Mesendoderm (in vitro differentiated cells): ENCODE measurements at regions not wholly inside any gene's neighbourhood (a gene's known extent, or its start where the extent isn't known, plus 50 kb on each side); places are given as distances from the start of the nearest gene placed in this dataset.

Source experiments
- DNase-seq: peaks from one replicate; pipeline ENCODE4 v3.0.0; 2013
- H2AK5ac ChIP-seq: 2 replicates; pipeline ENCODE4 v1.6.1; 2013; ENCODE audit warnings: low read length, inconsistent platforms
- H2BK120ac ChIP-seq: 2 replicates; pipeline ENCODE4 v1.6.1; 2013; ENCODE audit warnings: low read depth, mild to moderate bottlenecking, low read length, moderate library complexity, mixed read lengths
- H2BK15ac ChIP-seq: replicated peaks from 2 replicates; pipeline ENCODE4 v1.6.1; 2013; ENCODE audit warnings: low read depth, mild to moderate bottlenecking, moderate library complexity
- H2BK5ac ChIP-seq: 2 replicates; pipeline ENCODE4 v1.6.1; 2013; ENCODE audit warnings: low read length, inconsistent platforms
- H3K18ac ChIP-seq: 2 replicates; pipeline ENCODE4 v1.6.1; 2013; ENCODE audit warnings: mild to moderate bottlenecking, low read length, mixed read lengths
- H3K23ac ChIP-seq: one replicate; pipeline ENCODE4 v1.6.1; 2013; ENCODE audit warnings: low read length
- H3K27ac ChIP-seq: 2 replicates; pipeline ENCODE4 v1.5.1; 2013; ENCODE audit warnings: low read depth, mild to moderate bottlenecking, inconsistent platforms, low read length, moderate library complexity
- H3K27me3 ChIP-seq: 2 replicates; pipeline ENCODE4 v1.6.1; 2013; ENCODE audit warnings: low read length, control low read depth, mild to moderate bottlenecking, inconsistent platforms; ENCODE audit not compliant: insufficient read depth, poor library complexity
- H3K36me3 ChIP-seq: 2 replicates; pipeline ENCODE4 v1.6.1; 2013; ENCODE audit warnings: low read length, inconsistent platforms; ENCODE audit not compliant: control insufficient read depth, insufficient read depth
- H3K4ac ChIP-seq: one replicate; pipeline ENCODE4 v1.6.1; 2013; ENCODE audit warnings: low read depth, mild to moderate bottlenecking, low read length, moderate library complexity
- H3K4me1 ChIP-seq: 2 replicates; pipeline ENCODE4 v1.6.1; 2013; ENCODE audit warnings: low read depth, low read length, inconsistent platforms; ENCODE audit not compliant: control insufficient read depth
- H3K4me2 ChIP-seq: 2 replicates; pipeline ENCODE4 v1.6.1; 2013; ENCODE audit warnings: low read length
- H3K4me3 ChIP-seq: 2 replicates; pipeline ENCODE4 v1.5.1; 2013; ENCODE audit warnings: mild to moderate bottlenecking, low read length
- H3K56ac ChIP-seq: one replicate; pipeline ENCODE4 v1.6.1; 2013; ENCODE audit warnings: low read length
- H3K79me1 ChIP-seq: 2 replicates; pipeline ENCODE4 v1.6.1; 2013; ENCODE audit warnings: low read length, inconsistent platforms
- H3K79me2 ChIP-seq: 2 replicates; pipeline ENCODE4 v1.6.1; 2013; ENCODE audit warnings: mild to moderate bottlenecking, low read length; ENCODE audit not compliant: control insufficient read depth, insufficient read depth
- H3K9ac ChIP-seq: 2 replicates; pipeline ENCODE4 v1.6.1; 2013; ENCODE audit warnings: low read length, inconsistent platforms
- H4K5ac ChIP-seq: one replicate; pipeline ENCODE4 v1.6.1; 2013; ENCODE audit warnings: low read length
- H4K8ac ChIP-seq: one replicate; pipeline ENCODE4 v1.6.1; 2013; ENCODE audit warnings: low read depth, mild to moderate bottlenecking, control low read depth, low read length, moderate library complexity
- WGBS: extraction: QIAGEN DNeasy Blood & Tissue Kit; methylation state at CpG from one replicate; pipeline ENCODE4 v1.1.7; 2013; ENCODE audit warnings: low lambda C conversion rate, missing lambda C conversion rate; ENCODE audit not compliant: insufficient coverage; ENCODE audit errors: extremely low coverage; 5-methylcytosine and 5-hydroxymethylcytosine counted together

GRCh38 chr2:152925547-152926448, 207.4 kb downstream of the ARL6IP6 start:
- Histone ChIP-seq H3K79me2 (no peaks in the 10 kb centered on the region), H3K36me3 (no peaks in the 10 kb centered on the region), H4K5ac (no peak overlapping the region), H3K23ac (no peak overlapping the region), H3K4me2 (no peak overlapping the region), H3K9ac (peak overlapping the region; percentile 27), H3K27me3 (no peaks in the 10 kb centered on the region), H2BK120ac (no peak overlapping the region), H3K18ac (no peak overlapping the region), H3K4me1 (no peaks in the 10 kb centered on the region), H2BK15ac (no peak overlapping the region), H3K56ac (peak overlapping the region; percentile 42), H2BK5ac (no peak overlapping the region), H3K4me3 (no peak overlapping the region), H4K8ac (no peak overlapping the region), H3K79me1 (no peaks in the 10 kb centered on the region), H2AK5ac (no peak overlapping the region), H3K4ac (peak overlapping the region; percentile 55), H3K27ac (no peak overlapping the region)
- WGBS: no CpG with 5 or more reads among the region's 11 CpGs
- peak; percentile 95 for DNase-seq

DNA sequence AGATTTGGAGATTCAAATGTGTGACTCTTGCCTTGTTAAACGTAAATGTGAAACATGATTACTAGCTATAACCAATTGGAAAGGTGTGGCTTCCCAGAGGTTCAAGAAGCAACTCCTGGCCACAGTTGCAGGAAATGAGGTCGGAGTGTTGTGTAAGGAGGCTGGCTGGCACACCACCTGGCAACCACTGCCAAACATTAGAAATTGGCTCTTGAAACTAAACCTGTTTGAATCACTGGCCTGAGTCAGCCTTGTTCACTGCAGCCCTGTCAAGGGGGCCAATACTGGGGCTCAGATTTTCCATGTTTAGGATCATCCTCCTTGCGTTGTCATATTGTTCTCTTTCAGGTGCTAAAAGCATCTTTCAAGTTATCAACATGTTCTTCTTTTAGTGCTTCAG, 206.3 kb downstream of the ARL6IP6 start:
- no peak overlapping the region for H3K4me2 ChIP-seq
- H3K4me3 ChIP-seq: no peak overlapping the region
- H3K36me3 ChIP-seq: no peaks in the 10 kb centered on the region
- no peak overlapping the region for H3K56ac ChIP-seq
- no peaks in the 10 kb centered on the region for H3K79me1 ChIP-seq
- no CpG with 5 or more reads among the region's 3 CpGs for WGBS
- H3K9ac ChIP-seq: no peak overlapping the region
- H3K18ac ChIP-seq: no peak overlapping the region
- no peaks in the 10 kb centered on the region for H3K79me2 ChIP-seq
- no peak overlapping the region for H4K8ac ChIP-seq
- H2BK5ac ChIP-seq: no peak overlapping the region
- no peaks in the 10 kb centered on the region for H3K27me3 ChIP-seq
- H3K23ac ChIP-seq: no peak overlapping the region
- no peaks in the 10 kb centered on the region for H3K4me1 ChIP-seq
- no peak overlapping the region for H2BK120ac ChIP-seq
- no peak overlapping the region for H3K4ac ChIP-seq
- no peak overlapping the region for H3K27ac ChIP-seq
- H2BK15ac ChIP-seq: no peak overlapping the region
- no peak overlapping the region for H4K5ac ChIP-seq
- DNase-seq: peak; percentile 3
- H2AK5ac ChIP-seq: no peak overlapping the region

DNA sequence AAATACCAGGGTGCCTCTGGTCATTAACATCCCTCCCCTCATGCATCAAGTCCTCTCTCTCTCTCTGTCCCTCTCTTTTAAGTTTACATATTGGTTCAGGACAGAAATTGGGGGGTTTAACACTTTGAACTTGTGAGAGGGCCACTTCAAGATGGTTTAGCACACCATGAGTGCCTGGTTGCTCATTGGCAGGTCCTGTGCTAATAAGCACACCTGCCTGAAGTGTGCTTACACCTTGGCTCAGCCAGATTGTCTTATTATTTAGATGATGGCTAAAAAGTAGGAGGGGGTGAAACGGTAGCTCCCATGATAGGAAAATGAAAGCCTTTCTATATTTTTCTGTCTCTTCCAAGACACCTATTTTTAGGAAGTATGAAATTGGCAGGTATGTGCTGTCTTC, 205.8 kb downstream of the ARL6IP6 start:
- H3K4me2 ChIP-seq: no peak overlapping the region
- DNase-seq: no peak
- WGBS: no CpG with 5 or more reads among the region's 1 CpG
- H2AK5ac ChIP-seq: no peak overlapping the region
- H3K9ac ChIP-seq: no peak overlapping the region
- no peak overlapping the region for H3K4ac ChIP-seq
- no peak overlapping the region for H4K8ac ChIP-seq
- H3K36me3 ChIP-seq: no peaks in the 10 kb centered on the region
- no peak overlapping the region for H3K23ac ChIP-seq
- H3K27ac ChIP-seq: no peak overlapping the region
- no peak overlapping the region for H3K18ac ChIP-seq
- no peak overlapping the region for H3K4me3 ChIP-seq
- no peak overlapping the region for H3K56ac ChIP-seq
- H3K79me1 ChIP-seq: no peaks in the 10 kb centered on the region
- H2BK15ac ChIP-seq: no peak overlapping the region
- H3K4me1 ChIP-seq: no peaks in the 10 kb centered on the region
- no peak overlapping the region for H4K5ac ChIP-seq
- H2BK5ac ChIP-seq: no peak overlapping the region
- no peaks in the 10 kb centered on the region for H3K79me2 ChIP-seq
- no peaks in the 10 kb centered on the region for H3K27me3 ChIP-seq
- no peak overlapping the region for H2BK120ac ChIP-seq

DNA sequence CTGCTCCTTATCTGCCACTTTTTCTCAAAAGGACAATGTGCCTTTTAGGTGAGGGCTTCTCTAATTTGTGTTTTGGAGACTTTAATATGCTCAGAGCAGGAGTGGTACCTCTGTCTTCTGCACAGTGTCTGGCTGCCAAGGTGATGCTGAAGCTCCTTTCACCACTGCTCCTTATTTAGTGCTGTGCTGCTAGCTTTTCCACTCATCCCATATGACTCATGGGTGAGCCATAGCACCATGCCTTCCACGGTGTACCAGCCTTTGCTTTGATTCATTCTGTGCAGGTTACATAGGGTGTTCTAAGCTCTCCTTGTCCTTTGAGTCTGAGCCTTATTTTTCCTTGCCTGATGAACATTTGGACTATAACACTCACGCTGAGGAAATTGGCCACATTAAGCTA, 202.4 kb downstream of the ARL6IP6 start:
- no peaks in the 10 kb centered on the region for H3K79me2 ChIP-seq
- no peaks in the 10 kb centered on the region for H3K27me3 ChIP-seq
- H3K18ac ChIP-seq: no peak overlapping the region
- H3K27ac ChIP-seq: no peak overlapping the region
- H3K4me3 ChIP-seq: no peak overlapping the region
- H4K5ac ChIP-seq: no peak overlapping the region
- DNase-seq: no peak
- no peak overlapping the region for H3K4ac ChIP-seq
- no peaks in the 10 kb centered on the region for H3K36me3 ChIP-seq
- no peak overlapping the region for H2AK5ac ChIP-seq
- H2BK15ac ChIP-seq: no peak overlapping the region
- no peak overlapping the region for H3K9ac ChIP-seq
- no peak overlapping the region for H2BK120ac ChIP-seq
- no CpG with 5 or more reads among the region's 2 CpGs for WGBS
- no peaks in the 10 kb centered on the region for H3K79me1 ChIP-seq
- no peak overlapping the region for H2BK5ac ChIP-seq
- no peak overlapping the region for H4K8ac ChIP-seq
- no peak overlapping the region for H3K23ac ChIP-seq
- no peaks in the 10 kb centered on the region for H3K4me1 ChIP-seq
- no peak overlapping the region for H3K4me2 ChIP-seq
- H3K56ac ChIP-seq: no peak overlapping the region

DNA sequence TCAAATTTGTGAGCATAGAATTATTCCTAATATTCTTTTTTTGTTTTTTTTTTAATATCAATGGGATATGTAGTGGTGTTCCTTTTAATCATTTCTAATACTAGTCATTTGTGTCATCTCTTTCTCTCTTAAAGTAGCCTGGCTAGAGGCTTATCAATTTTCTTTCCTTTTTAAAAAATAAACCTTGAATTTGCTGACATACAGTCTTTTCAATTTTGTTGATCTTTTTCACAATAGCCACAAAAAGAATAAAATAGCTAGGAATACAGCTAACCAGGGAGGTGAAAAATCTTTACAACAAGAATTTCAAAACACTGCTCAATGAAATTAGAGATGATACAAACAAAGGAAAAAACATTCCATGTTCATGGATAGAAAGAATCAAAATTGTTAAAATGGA, 192.6 kb downstream of the ARL6IP6 start:
- Histone ChIP-seq H4K8ac (no peak overlapping the region), H3K4ac (no peak overlapping the region), H3K56ac (no peak overlapping the region), H2BK120ac (no peak overlapping the region), H2AK5ac (no peak overlapping the region), H4K5ac (no peak overlapping the region), H3K79me2 (no peaks in the 10 kb centered on the region), H3K79me1 (no peaks in the 10 kb centered on the region), H3K36me3 (no peaks in the 10 kb centered on the region), H3K27me3 (no peaks in the 10 kb centered on the region), H2BK5ac (no peak overlapping the region), H3K4me2 (no peak overlapping the region), H3K4me1 (no peaks in the 10 kb centered on the region), H3K23ac (no peak overlapping the region), H3K27ac (no peak overlapping the region), H2BK15ac (no peak overlapping the region), H3K9ac (no peak overlapping the region), H3K18ac (no peak overlapping the region), H3K4me3 (no peak overlapping the region)
- DNase-seq: no peak

- no peak for DNase-seq
- H4K5ac ChIP-seq: no peak overlapping the region
These were observed 188.6 kb downstream of the ARL6IP6 start for GRCh38 chr2:152907046-152907445.

More at GRCh38 chr2:152907046-152907445, 188.6 kb downstream of the ARL6IP6 start:
- 100% methylated on average over 2 of the region's 5 CpGs for WGBS
- Histone ChIP-seq H2BK5ac (no peak overlapping the region), H3K4me3 (no peak overlapping the region), H3K27me3 (no peaks in the 10 kb centered on the region), H3K79me1 (no peaks in the 10 kb centered on the region), H3K4ac (no peak overlapping the region), H3K56ac (no peak overlapping the region), H3K4me2 (no peak overlapping the region), H3K4me1 (no peaks in the 10 kb centered on the region), H3K27ac (no peak overlapping the region), H3K36me3 (no peaks in the 10 kb centered on the region), H2BK120ac (no peak overlapping the region), H2BK15ac (no peak overlapping the region), H3K23ac (no peak overlapping the region), H2AK5ac (no peak overlapping the region), H3K18ac (no peak overlapping the region), H3K9ac (no peak overlapping the region), H4K8ac (no peak overlapping the region), H3K79me2 (no peaks in the 10 kb centered on the region)
